GM23338 (cell line): ENCODE measurements at regions not wholly inside any gene's neighbourhood (a gene's known extent, or its start where the extent isn't known, plus 50 kb on each side); places are given as distances from the start of the nearest gene placed in this dataset.

ENCODE experiments used
- ATAC-seq: fragments of 200-7000 bp; cut with Tn5 transposase; 3 replicates; pipeline ENCODE4 v1.9.1; 2020
- DNase-seq: peaks from one replicate; pipeline ENCODE4 v3.0.0-alpha.2; 2015; ENCODE audit warnings: low spot score
- H2AFZ ChIP-seq: fragments of 200-600 bp; sonication (generic); 2 replicates; pipeline ENCODE4 v1.8.0; 2016; ENCODE audit warnings: antibody characterized with exemption, mild to moderate bottlenecking, moderate library complexity
- H3F3A ChIP-seq: fragments of 200-600 bp; sonication (generic); replicated peaks from 2 replicates; pipeline ENCODE4 v1.8.0; 2017; ENCODE audit warnings: antibody characterized with exemption, mixed run types, low read depth
- H3K27ac ChIP-seq: fragments of 200-600 bp; sonication (generic); 2 replicates; pipeline ENCODE4 v1.6.1; 2016; ENCODE audit warnings: low read depth
- H3K27me3 ChIP-seq: fragments of 200-600 bp; sonication (generic); 2 replicates; pipeline ENCODE4 v1.8.0; 2016; ENCODE audit warnings: mild to moderate bottlenecking, mixed run types, moderate library complexity; ENCODE audit not compliant: insufficient read depth
- H3K36me3 ChIP-seq: fragments of 200-600 bp; sonication (generic); 2 replicates; pipeline ENCODE4 v1.8.0; 2016; ENCODE audit warnings: mild to moderate bottlenecking; ENCODE audit not compliant: insufficient read depth
- H3K4me1 ChIP-seq: fragments of 200-600 bp; sonication (generic); 2 replicates; pipeline ENCODE4 v1.8.0; 2016; ENCODE audit warnings: mild to moderate bottlenecking, moderate library complexity; ENCODE audit not compliant: insufficient read depth
- H3K4me2 ChIP-seq: fragments of 200-600 bp; sonication (generic); 2 replicates; pipeline ENCODE4 v1.7.1; 2017; ENCODE audit warnings: mixed run types
- H3K4me3 ChIP-seq: fragments of 200-600 bp; sonication (generic); 2 replicates; pipeline ENCODE4 v1.6.1; 2016; ENCODE audit warnings: mixed run types
- H3K79me2 ChIP-seq: fragments of 200-600 bp; sonication (generic); replicated peaks from 2 replicates; pipeline ENCODE4 v1.8.0; 2017; ENCODE audit warnings: mild to moderate bottlenecking; ENCODE audit not compliant: insufficient read depth
- H3K9me2 ChIP-seq: fragments of 200-600 bp; sonication (generic); 2 replicates; pipeline ENCODE4 v1.8.0; 2017; ENCODE audit not compliant: insufficient read depth
- H4K20me1 ChIP-seq: fragments of 200-600 bp; sonication (generic); replicated peaks from 2 replicates; pipeline ENCODE4 v1.8.0; 2017; ENCODE audit warnings: mild to moderate bottlenecking; ENCODE audit not compliant: insufficient read depth
- H3K27ac Mint-ChIP-seq: 2 replicates; pipeline ENCODE4 v1.8.0; 2020; ENCODE audit warnings: inconsistent platforms, mild to moderate bottlenecking, moderate library complexity, mixed read lengths
- H3K27me3 Mint-ChIP-seq: 3 replicates; pipeline ENCODE4 v1.8.0; 2022; ENCODE audit warnings: low read depth, mild to moderate bottlenecking, moderate library complexity, mixed read lengths, inconsistent platforms; ENCODE audit not compliant: insufficient read depth, poor library complexity
- H3K36me3 Mint-ChIP-seq: 3 replicates; pipeline ENCODE4 v1.8.0; 2021; ENCODE audit warnings: low read depth, mild to moderate bottlenecking, inconsistent platforms, moderate library complexity, mixed read lengths
- H3K4me1 Mint-ChIP-seq: 3 replicates; pipeline ENCODE4 v1.8.0; 2020; ENCODE audit warnings: mild to moderate bottlenecking, inconsistent platforms, mixed read lengths
- H3K4me3 Mint-ChIP-seq: 3 replicates; pipeline ENCODE4 v1.8.0; 2021; ENCODE audit warnings: moderate library complexity, mild to moderate bottlenecking, inconsistent platforms, mixed read lengths
- H3K9me3 Mint-ChIP-seq: 3 replicates; pipeline ENCODE4 v1.8.0; 2020; ENCODE audit warnings: moderate library complexity, mild to moderate bottlenecking, inconsistent platforms, mixed read lengths
- CREB1 ChIP-seq: fragments of 250-450 bp; sonication (Bioruptor Pico); IDR thresholded peaks from 2 replicates; pipeline ENCODE4 v1.5.0; 2020; ENCODE audit warnings: low read depth, mild to moderate bottlenecking, moderate library complexity
- CTCF ChIP-seq, 2 experiments: fragments of 200-600 bp in 1 of 2; sonication (generic) in 1 of 2; conservative IDR thresholded peaks; 2 replicates each; pipeline versions ENCODE4 v1.5.1 to v1.6.1; 2016 to 2017; ENCODE audit warnings: antibody characterized with exemption in 2 of 2, low read depth in 2 of 2, mild to moderate bottlenecking in 2 of 2, moderate library complexity in 1 of 2
- ETS1 ChIP-seq: IDR thresholded peaks from 2 replicates; pipeline ENCODE4 v1.6.1; 2016; ENCODE audit warnings: antibody characterized with exemption
- EZH2 ChIP-seq: fragments of 200-600 bp; sonication (generic); IDR thresholded peaks from one replicate; pipeline ENCODE4 v1.8.0; 2017; ENCODE audit warnings: antibody characterized with exemption, mild to moderate bottlenecking, low read depth; ENCODE audit not compliant: unreplicated experiment
- EZH2phosphoT487 ChIP-seq: fragments of 200-600 bp; sonication (generic); IDR thresholded peaks from one replicate; pipeline ENCODE4 v1.8.1; 2018; ENCODE audit warnings: antibody characterized with exemption; ENCODE audit not compliant: unreplicated experiment
- JUNB ChIP-seq: IDR thresholded peaks from one replicate; pipeline ENCODE4 v1.6.1; 2016; ENCODE audit warnings: antibody characterized with exemption; ENCODE audit not compliant: unreplicated experiment
- NANOG ChIP-seq: IDR thresholded peaks from 2 replicates; pipeline ENCODE4 v1.6.1; 2016; ENCODE audit warnings: antibody characterized with exemption, borderline replicate concordance
- POLR2AphosphoS5 ChIP-seq: IDR thresholded peaks from 2 replicates; pipeline ENCODE4 v1.6.1; 2016; ENCODE audit warnings: antibody characterized with exemption, low read depth
- REST ChIP-seq: IDR thresholded peaks from one replicate; pipeline ENCODE4 v1.6.1; 2018; ENCODE audit warnings: antibody characterized with exemption; ENCODE audit not compliant: unreplicated experiment
- STAT1 ChIP-seq: IDR thresholded peaks from one replicate; pipeline ENCODE4 v1.6.1; 2016; ENCODE audit warnings: antibody characterized with exemption; ENCODE audit not compliant: unreplicated experiment
- ZNF114 ChIP-seq: fragments of 250-450 bp; sonication (Bioruptor Pico); IDR thresholded peaks from 2 replicates; pipeline ENCODE4 v1.5.0; 2020; ENCODE audit warnings: mild to moderate bottlenecking, moderate library complexity
- ZNF331 ChIP-seq: fragments of 250-450 bp; sonication (Bioruptor Pico); IDR thresholded peaks from 2 replicates; pipeline ENCODE4 v1.5.0; 2020; ENCODE audit warnings: low read depth, mild to moderate bottlenecking, moderate library complexity
- ZNF462 ChIP-seq: fragments of 250-450 bp; sonication (Bioruptor Pico); IDR thresholded peaks from 2 replicates; pipeline ENCODE4 v1.5.0; 2020; ENCODE audit warnings: mild to moderate bottlenecking, moderate library complexity

- H3K4me3 ChIP-seq, result no peak overlapping the region
- H3K4me1 Mint-ChIP-seq, result peaks cover 66% of the 10 kb centered on the region
- H3K27me3 Mint-ChIP-seq, result peaks cover 23% of the 10 kb centered on the region
- peak overlapping the region; percentile 96 for H3K27ac ChIP-seq
- H3K9me3 Mint-ChIP-seq, result peaks cover 2% of the 10 kb centered on the region; the same call in 1 of the 3 replicates
- DNase-seq (no peak), ATAC-seq (no peak)
- H3K4me1 ChIP-seq, result peaks cover 30% of the 10 kb centered on the region
- peaks cover 97% of the 10 kb centered on the region for H3K79me2 ChIP-seq
- H3K36me3 ChIP-seq, result no peaks in the 10 kb centered on the region
- peaks cover 26% of the 10 kb centered on the region for H4K20me1 ChIP-seq
- peak overlapping the region; percentile 98 for H3K27ac Mint-ChIP-seq
- no peak overlapping the region; the same call in 2 of the 3 replicates for H3K4me3 Mint-ChIP-seq
- H3K27me3 ChIP-seq, result no peaks in the 10 kb centered on the region
- peaks cover 7% of the 10 kb centered on the region; the same call in 1 of the 2 replicates for H3F3A ChIP-seq
- no peak overlapping the region for H2AFZ ChIP-seq
- no peaks in the 10 kb centered on the region for H3K9me2 ChIP-seq
- peak overlapping the region; percentile 60; the same call in 1 of the 2 replicates for H3K4me2 ChIP-seq
- TF ChIP-seq STAT1 (no peak), CREB1 (CRISPR knock-in tag) (no peak), ZNF462 (CRISPR knock-in tag) (no peak), NANOG (no peak), CTCF (conservative IDR thresholded peaks at IDR 0.05; ENCODE audit: low read depth in 2 of 2) (no peak), ETS1 (no peak), EZH2phosphoT487 (no peak), POLR2AphosphoS5 (no peak), EZH2 (no peak), ZNF331 (CRISPR knock-in tag) (no peak), ZNF114 (CRISPR knock-in tag) (no peak), JUNB (no peak), REST (no peak)
- H3K36me3 Mint-ChIP-seq, result peaks cover 26% of the 10 kb centered on the region
Measured at GRCh38 chr12:124514145-124514995, 53.0 kb downstream of the NCOR2 start.
